H9 (cell line): ENCODE measurements at regions not wholly inside any gene's neighbourhood (a gene's known extent, or its start where the extent isn't known, plus 50 kb on each side); places are given as distances from the start of the nearest gene placed in this dataset.

Source experiments
- DNase-seq: peaks from one replicate; pipeline ENCODE4 v3.0.0-alpha.2; 2017
- H2AFZ ChIP-seq: one replicate; pipeline ENCODE4 v1.6.1; 2013; ENCODE audit warnings: mild to moderate bottlenecking, low read length, control low read depth, moderate library complexity
- H2AK5ac ChIP-seq: 2 replicates; pipeline ENCODE4 v1.6.1; 2013; ENCODE audit warnings: low read length, control low read depth, mixed read lengths; ENCODE audit not compliant: insufficient read length
- H2BK120ac ChIP-seq: one replicate; pipeline ENCODE4 v1.6.1; 2013; ENCODE audit warnings: low read depth, mild to moderate bottlenecking, low read length, control low read depth, inconsistent platforms; ENCODE audit not compliant: poor library complexity, severe bottlenecking
- H2BK12ac ChIP-seq: 2 replicates; pipeline ENCODE4 v1.6.1; 2013; ENCODE audit warnings: low read length, control low read depth, mixed read lengths, low read depth; ENCODE audit not compliant: insufficient read length
- H2BK15ac ChIP-seq: 2 replicates; pipeline ENCODE4 v1.6.1; 2013; ENCODE audit warnings: low read depth, low read length, control low read depth
- H2BK20ac ChIP-seq: one replicate; pipeline ENCODE4 v1.6.1; 2013; ENCODE audit warnings: low read depth, mild to moderate bottlenecking, low read length, control low read depth, inconsistent platforms; ENCODE audit not compliant: poor library complexity, severe bottlenecking
- H2BK5ac ChIP-seq: 2 replicates; pipeline ENCODE4 v1.6.1; 2013; ENCODE audit warnings: low read length, control low read depth, mixed read lengths; ENCODE audit not compliant: insufficient read length
- H3K14ac ChIP-seq: 2 replicates; pipeline ENCODE4 v1.6.1; 2013; ENCODE audit warnings: low read length, control low read depth; ENCODE audit not compliant: insufficient read depth
- H3K18ac ChIP-seq: 2 replicates; pipeline ENCODE4 v1.6.1; 2013; ENCODE audit warnings: low read depth, mild to moderate bottlenecking, mixed read lengths, low read length, control low read depth; ENCODE audit not compliant: insufficient read length
- H3K23ac ChIP-seq: 2 replicates; pipeline ENCODE4 v1.6.1; 2013; ENCODE audit warnings: low read length, control low read depth, mixed read lengths, low read depth; ENCODE audit not compliant: insufficient read length
- H3K23me2 ChIP-seq: 2 replicates; pipeline ENCODE4 v1.6.1; 2013; ENCODE audit warnings: low read depth, mild to moderate bottlenecking, mixed read lengths, low read length, control low read depth; ENCODE audit not compliant: insufficient read length, poor library complexity, severe bottlenecking
- H3K27ac ChIP-seq: 2 replicates; pipeline ENCODE4 v1.5.1; 2013; ENCODE audit warnings: low read length, control low read depth, mixed read lengths, low read depth; ENCODE audit not compliant: insufficient read length
- H3K27me3 ChIP-seq: 2 replicates; pipeline ENCODE4 v1.6.1; 2013; ENCODE audit warnings: low read length, control low read depth, inconsistent platforms; ENCODE audit not compliant: insufficient read depth
- H3K4ac ChIP-seq: 2 replicates; pipeline ENCODE4 v1.6.1; 2013; ENCODE audit warnings: low read depth, mild to moderate bottlenecking, control low read depth, inconsistent platforms, low read length, moderate library complexity
- H3K4me1 ChIP-seq: 2 replicates; pipeline ENCODE4 v1.6.1; 2013; ENCODE audit warnings: low read length, control low read depth, inconsistent platforms; ENCODE audit not compliant: insufficient read depth
- H3K4me2 ChIP-seq: 2 replicates; pipeline ENCODE4 v1.6.1; 2013; ENCODE audit warnings: low read length, control low read depth, mixed read lengths; ENCODE audit not compliant: insufficient read length, insufficient read depth
- H3K56ac ChIP-seq: 2 replicates; pipeline ENCODE4 v1.6.1; 2013; ENCODE audit warnings: low read depth, mild to moderate bottlenecking, mixed read lengths, low read length, control low read depth; ENCODE audit not compliant: insufficient read length
- H3K79me1 ChIP-seq: 2 replicates; pipeline ENCODE4 v1.6.1; 2013; ENCODE audit warnings: low read depth, mild to moderate bottlenecking, moderate library complexity, low read length, control low read depth, inconsistent platforms; ENCODE audit not compliant: insufficient read depth, poor library complexity, severe bottlenecking
- H3K79me2 ChIP-seq: 2 replicates; pipeline ENCODE4 v1.6.1; 2013; ENCODE audit warnings: low read length, control low read depth, inconsistent platforms; ENCODE audit not compliant: insufficient read depth
- H3K9ac ChIP-seq: 2 replicates; pipeline ENCODE4 v1.6.1; 2013; ENCODE audit warnings: low read length, control low read depth, mixed read lengths; ENCODE audit not compliant: insufficient read length; ENCODE audit errors: extremely low read depth
- H3K9me3 ChIP-seq: one replicate; pipeline ENCODE4 v1.6.1; 2013; ENCODE audit warnings: low read depth, low read length, inconsistent platforms; ENCODE audit not compliant: control insufficient read depth
- H3T11ph ChIP-seq: one replicate; pipeline ENCODE4 v1.6.1; 2013; ENCODE audit warnings: mild to moderate bottlenecking, low read length, control low read depth, inconsistent platforms
- H4K20me1 ChIP-seq: one replicate; pipeline ENCODE4 v1.6.1; 2013; ENCODE audit not compliant: control insufficient read depth, insufficient read length, insufficient read depth
- H4K5ac ChIP-seq: 2 replicates; pipeline ENCODE4 v1.6.1; 2013; ENCODE audit warnings: low read depth, mild to moderate bottlenecking, mixed read lengths, low read length, control low read depth; ENCODE audit not compliant: insufficient read length
- H4K8ac ChIP-seq: replicated peaks from 2 replicates; pipeline ENCODE4 v1.6.1; 2013; ENCODE audit warnings: low read length, control low read depth, mixed read lengths, low read depth; ENCODE audit not compliant: insufficient read length
- H4K91ac ChIP-seq: 2 replicates; pipeline ENCODE4 v1.6.1; 2013; ENCODE audit warnings: low read depth, mild to moderate bottlenecking, moderate library complexity, mixed read lengths, low read length, control low read depth; ENCODE audit not compliant: insufficient read length
- H3K27ac Mint-ChIP-seq, 3 experiments: 2 replicates in 2 of 3; 3 replicates in 1 of 3; pipeline ENCODE4 v1.8.0; 2020 to 2021; ENCODE audit warnings: mixed read lengths in 3 of 3, mild to moderate bottlenecking in 1 of 3, moderate library complexity in 1 of 3
- H3K27me3 Mint-ChIP-seq: 2 replicates; pipeline ENCODE4 v1.8.0; 2021; ENCODE audit warnings: low read depth, mild to moderate bottlenecking, moderate library complexity, mixed read lengths
- H3K36me3 Mint-ChIP-seq, 3 experiments: 2 replicates in 2 of 3; 3 replicates in 1 of 3; pipeline ENCODE4 v1.8.0; 2020 to 2021; ENCODE audit warnings: low read depth in 3 of 3, mixed read lengths in 3 of 3; ENCODE audit not compliant: insufficient read depth in 1 of 3
- H3K4me1 Mint-ChIP-seq, 2 experiments: 2 replicates each; pipeline ENCODE4 v1.8.0; 2020; ENCODE audit warnings: mixed read lengths in 2 of 2
- H3K4me3 Mint-ChIP-seq, 2 experiments: 2 replicates in 1 of 2; 3 replicates in 1 of 2; pipeline ENCODE4 v1.8.0; 2020 to 2021; ENCODE audit warnings: mild to moderate bottlenecking in 2 of 2, mixed read lengths in 2 of 2, moderate library complexity in 1 of 2
- H3K9me3 Mint-ChIP-seq, 2 experiments: 2 replicates in 1 of 2; 3 replicates in 1 of 2; pipeline ENCODE4 v1.8.0; 2020; ENCODE audit warnings: mild to moderate bottlenecking in 2 of 2, mixed read lengths in 2 of 2, moderate library complexity in 1 of 2
- CTCF ChIP-seq: fragments of 200-600 bp; sonication (generic); conservative IDR thresholded peaks from 3 replicates; pipeline ENCODE4 v1.8.0; 2021; ENCODE audit warnings: antibody characterized with exemption, mild to moderate bottlenecking
- WGBS: extraction: QIAGEN DNeasy Blood & Tissue Kit; methylation state at CpG from one replicate; pipeline ENCODE4 v1.1.7; 2013; ENCODE audit warnings: missing lambda C conversion rate, low lambda C conversion rate, mixed read lengths; ENCODE audit not compliant: insufficient read length; ENCODE audit errors: extremely low coverage; 5-methylcytosine and 5-hydroxymethylcytosine counted together

- WGBS, result no CpG with 5 or more reads among the region's 2 CpGs
- H4K20me1 ChIP-seq, result no peaks in the 10 kb centered on the region
- no peak for TF ChIP-seq CTCF
- no peak overlapping the region for H3K18ac ChIP-seq
- H4K5ac ChIP-seq, result no peak overlapping the region
- no peak overlapping the region for H2AK5ac ChIP-seq
- H2BK20ac ChIP-seq, result no peak overlapping the region
- H2BK12ac ChIP-seq, result no peak overlapping the region
- no peak overlapping the region for H3K27ac Mint-ChIP-seq
- no peak overlapping the region for H3K56ac ChIP-seq
- no peak overlapping the region for H2BK120ac ChIP-seq
- H3K14ac ChIP-seq, result no peak overlapping the region
- no peak overlapping the region for H2BK5ac ChIP-seq
- no peak overlapping the region for H2BK15ac ChIP-seq
- no peak overlapping the region for H3T11ph ChIP-seq
- H3K9me3 Mint-ChIP-seq, result no peaks in the 10 kb centered on the region
- H3K36me3 Mint-ChIP-seq, result no peaks in the 10 kb centered on the region
- no peaks in the 10 kb centered on the region for H3K27me3 Mint-ChIP-seq
- H3K27ac ChIP-seq, result no peak overlapping the region
- no peak overlapping the region for H3K23ac ChIP-seq
- no peak overlapping the region for H4K8ac ChIP-seq
- H3K79me2 ChIP-seq, result no peaks in the 10 kb centered on the region
- DNase-seq, result no peak
- H3K4me1 ChIP-seq, result no peaks in the 10 kb centered on the region
- H4K91ac ChIP-seq, result no peak overlapping the region
- H3K79me1 ChIP-seq, result no peaks in the 10 kb centered on the region
- H3K4me2 ChIP-seq, result no peak overlapping the region
- no peaks in the 10 kb centered on the region for H3K23me2 ChIP-seq
- no peak overlapping the region for H3K9ac ChIP-seq
- H2AFZ ChIP-seq, result no peak overlapping the region
- H3K4me3 Mint-ChIP-seq, result no peak overlapping the region
- no peaks in the 10 kb centered on the region for H3K27me3 ChIP-seq
- no peaks in the 10 kb centered on the region for H3K9me3 ChIP-seq
- H3K4me1 Mint-ChIP-seq, result no peaks in the 10 kb centered on the region
- H3K4ac ChIP-seq, result no peak overlapping the region
Observed at GRCh38 chr11:28690746-28691145, 582.6 kb downstream of the METTL15 start.
